ENCODE measurements at regions not wholly inside any gene's neighbourhood (a gene's known extent, or its start where the extent isn't known, plus 50 kb on each side); places are given as distances from the start of the nearest gene placed in this dataset.

- Histone ChIP-seq H3K9me3 (ENCODE audit: control insufficient read depth, insufficient read depth, low read length) (no peaks in the 10 kb centered on the region), H3K27ac (ENCODE audit: low read length) (no peak overlapping the region), H3K27me3 (ENCODE audit: control insufficient read depth, insufficient read depth, low read length) (no peaks in the 10 kb centered on the region), H3K4me1 (ENCODE audit: control insufficient read depth, insufficient read depth, low read length) (no peaks in the 10 kb centered on the region), H3K36me3 (ENCODE audit: control insufficient read depth, insufficient read depth, low read length) (no peaks in the 10 kb centered on the region), H3K4me3 (ENCODE audit: low read length) (no peak overlapping the region)
- no peaks in the 10 kb centered on the region for H3K36me3 Mint-ChIP-seq
- peaks cover under 1 to 35% of the 10 kb centered on the region in 2 donors for H3K27me3 Mint-ChIP-seq (ENCODE audit: low read depth in 2 of 2)
- no peak overlapping the region for H3K4me3 Mint-ChIP-seq
- no peak overlapping the region for H3K27ac Mint-ChIP-seq
- no peaks in the 10 kb centered on the region for H3K9me3 Mint-ChIP-seq
- DNase-seq, result no peak
- no peak for ATAC-seq
- H3K4me1 Mint-ChIP-seq, result no peaks in the 10 kb centered on the region
- 100% methylated on average over 1 of the region's 2 CpGs for WGBS (ENCODE audit: insufficient coverage)
- no peak for TF ChIP-seq CTCF (IDR thresholded peaks at IDR 0.05)
- intact Hi-C loops (cut with micrococcal nuclease), result no loop called here
These were observed 118.4 kb downstream of the NXNL2 start for GRCh38 chr9:88653406-88653805.

- Histone ChIP-seq H3K36me3 (ENCODE audit: control insufficient read depth, insufficient read depth, low read length) (no peaks in the 10 kb centered on the region), H3K27ac (ENCODE audit: low read length) (no peak overlapping the region), H3K9me3 (ENCODE audit: control insufficient read depth, insufficient read depth, low read length) (no peaks in the 10 kb centered on the region), H3K27me3 (ENCODE audit: control insufficient read depth, insufficient read depth, low read length) (no peaks in the 10 kb centered on the region), H3K4me1 (ENCODE audit: control insufficient read depth, insufficient read depth, low read length) (no peaks in the 10 kb centered on the region), H3K4me3 (ENCODE audit: low read length) (no peak overlapping the region)
- ATAC-seq (no peak), DNase-seq (no peak)
- 91% methylated on average over 3 of the region's 3 CpGs for WGBS (ENCODE audit: insufficient coverage)
- H3K36me3 Mint-ChIP-seq, result no peaks in the 10 kb centered on the region
- H3K27ac Mint-ChIP-seq, result no peak overlapping the region
- H3K9me3 Mint-ChIP-seq, result no peaks in the 10 kb centered on the region
- no peak overlapping the region for H3K4me3 Mint-ChIP-seq
- H3K27me3 Mint-ChIP-seq (ENCODE audit: low read depth in 2 of 2), result peaks cover 3 to 39% of the 10 kb centered on the region in 2 donors
- TF ChIP-seq CTCF (IDR thresholded peaks at IDR 0.05), result no peak
- intact Hi-C loops (cut with micrococcal nuclease), result no loop called here
- H3K4me1 Mint-ChIP-seq, result no peaks in the 10 kb centered on the region
These were observed 118.9 kb downstream of the NXNL2 start for GRCh38 chr9:88653911-88654310.

- no peak for TF ChIP-seq CTCF (IDR thresholded peaks at IDR 0.05)
- H3K36me3 ChIP-seq (ENCODE audit: control insufficient read depth, insufficient read depth, low read length), result no peaks in the 10 kb centered on the region
- intact Hi-C loops (cut with micrococcal nuclease), result no loop called here
- Mint-ChIP-seq H3K4me1 (no peaks in the 10 kb centered on the region), H3K4me3 (no peak overlapping the region), H3K27me3 (ENCODE audit: low read depth in 2 of 2) (peaks cover 6 to 26% of the 10 kb centered on the region in 2 donors), H3K27ac (no peak overlapping the region), H3K36me3 (no peaks in the 10 kb centered on the region), H3K9me3 (no peaks in the 10 kb centered on the region)
- no peak overlapping the region for H3K4me3 ChIP-seq (ENCODE audit: low read length)
- H3K27me3 ChIP-seq (ENCODE audit: control insufficient read depth, insufficient read depth, low read length), result peaks cover 2% of the 10 kb centered on the region
- 78% methylated on average over 2 of the region's 2 CpGs for WGBS (ENCODE audit: insufficient coverage)
- H3K4me1 ChIP-seq (ENCODE audit: control insufficient read depth, insufficient read depth, low read length), result no peaks in the 10 kb centered on the region
- H3K27ac ChIP-seq (ENCODE audit: low read length), result no peak overlapping the region
- no peaks in the 10 kb centered on the region for H3K9me3 ChIP-seq (ENCODE audit: control insufficient read depth, insufficient read depth, low read length)
- ATAC-seq (no peak), DNase-seq (no peak)
These were observed 122.9 kb downstream of the NXNL2 start for GRCh38 chr9:88657893-88658292.

- TF ChIP-seq CTCF (IDR thresholded peaks at IDR 0.05), result no peak
- ATAC-seq (no peak), DNase-seq (no peak)
- H3K27me3 ChIP-seq (ENCODE audit: control insufficient read depth, insufficient read depth, low read length), result peaks cover 2% of the 10 kb centered on the region
- WGBS (ENCODE audit: insufficient coverage), result 85% methylated on average over 7 of the region's 7 CpGs
- H3K36me3 ChIP-seq (ENCODE audit: control insufficient read depth, insufficient read depth, low read length), result no peaks in the 10 kb centered on the region
- no peaks in the 10 kb centered on the region for H3K9me3 Mint-ChIP-seq
- no peaks in the 10 kb centered on the region for H3K4me1 ChIP-seq (ENCODE audit: control insufficient read depth, insufficient read depth, low read length)
- intact Hi-C loops (cut with micrococcal nuclease), result no loop called here
- no peaks in the 10 kb centered on the region for H3K36me3 Mint-ChIP-seq
- peaks cover 6 to 26% of the 10 kb centered on the region in 2 donors for H3K27me3 Mint-ChIP-seq (ENCODE audit: low read depth in 2 of 2)
- no peaks in the 10 kb centered on the region for H3K4me1 Mint-ChIP-seq
- H3K27ac ChIP-seq (ENCODE audit: low read length), result no peak overlapping the region
- no peak overlapping the region for H3K27ac Mint-ChIP-seq
- no peak overlapping the region for H3K4me3 Mint-ChIP-seq
- no peaks in the 10 kb centered on the region for H3K9me3 ChIP-seq (ENCODE audit: control insufficient read depth, insufficient read depth, low read length)
- no peak overlapping the region for H3K4me3 ChIP-seq (ENCODE audit: low read length)
These were observed 123.4 kb downstream of the NXNL2 start for GRCh38 chr9:88658311-88658822.
